ENCODE measurements at regions not wholly inside any gene's neighbourhood (a gene's known extent, or its start where the extent isn't known, plus 50 kb on each side); places are given as distances from the start of the nearest gene placed in this dataset.

DNA sequence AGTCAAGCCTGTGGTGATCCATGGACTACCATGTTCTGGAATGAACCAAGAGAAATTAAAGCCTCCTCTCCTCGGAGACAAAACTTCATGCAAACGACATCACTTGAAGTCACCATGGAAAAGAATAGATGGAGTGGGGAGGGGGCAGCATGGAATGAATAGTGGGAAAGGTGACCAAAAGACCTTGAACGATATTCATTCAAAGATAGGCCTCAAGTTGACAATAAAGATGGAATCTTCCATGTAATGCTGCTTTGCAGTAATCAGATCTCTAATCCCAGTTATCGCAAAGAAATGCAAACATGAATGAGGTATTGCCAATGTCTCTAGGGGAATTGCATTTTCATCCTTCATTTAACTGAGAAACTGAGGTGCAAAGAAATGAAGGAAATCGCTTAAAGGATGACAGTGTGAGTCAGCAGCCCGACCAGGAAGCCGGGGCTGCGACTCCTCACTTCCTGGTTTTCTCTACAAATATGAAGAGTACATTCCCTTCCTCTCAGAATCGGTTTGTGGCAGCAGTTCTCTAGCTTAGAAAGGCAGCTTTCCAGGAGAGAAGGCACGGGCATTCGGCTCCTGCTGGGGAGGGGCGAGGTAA, 65.6 kb upstream of the RREB1 start:
- 52 to 56% (median 54%) methylated on average over 11 to 12 of the region's 12 CpGs for WGBS, 4 donors
- H3K4me3 ChIP-seq, result no peak overlapping the region
- ATAC-seq (peak in 3 of 4 donors; percentile 7 to 29 (median 28)), DNase-seq (peak in 2 of 5 donors; percentile 24 to 69)
- H3K27me3 ChIP-seq, result no peaks in the 10 kb centered on the region
- peaks cover 0 to 30% (median 7%) of the 10 kb centered on the region in 12 donors for H3K4me1 ChIP-seq
- intact Hi-C loops (cut with DNase I), result loop anchor here in 3 of 10 donors (5.0 to 10.0 kb wide), 5 partner anchors 45 to 573 kb away; no protein-coding TSS in a partner anchor
- peak overlapping the region in 10 of 12 donors; percentile 33 to 84 (median 63) for H3K27ac ChIP-seq
- TF ChIP-seq, protein P1, sequence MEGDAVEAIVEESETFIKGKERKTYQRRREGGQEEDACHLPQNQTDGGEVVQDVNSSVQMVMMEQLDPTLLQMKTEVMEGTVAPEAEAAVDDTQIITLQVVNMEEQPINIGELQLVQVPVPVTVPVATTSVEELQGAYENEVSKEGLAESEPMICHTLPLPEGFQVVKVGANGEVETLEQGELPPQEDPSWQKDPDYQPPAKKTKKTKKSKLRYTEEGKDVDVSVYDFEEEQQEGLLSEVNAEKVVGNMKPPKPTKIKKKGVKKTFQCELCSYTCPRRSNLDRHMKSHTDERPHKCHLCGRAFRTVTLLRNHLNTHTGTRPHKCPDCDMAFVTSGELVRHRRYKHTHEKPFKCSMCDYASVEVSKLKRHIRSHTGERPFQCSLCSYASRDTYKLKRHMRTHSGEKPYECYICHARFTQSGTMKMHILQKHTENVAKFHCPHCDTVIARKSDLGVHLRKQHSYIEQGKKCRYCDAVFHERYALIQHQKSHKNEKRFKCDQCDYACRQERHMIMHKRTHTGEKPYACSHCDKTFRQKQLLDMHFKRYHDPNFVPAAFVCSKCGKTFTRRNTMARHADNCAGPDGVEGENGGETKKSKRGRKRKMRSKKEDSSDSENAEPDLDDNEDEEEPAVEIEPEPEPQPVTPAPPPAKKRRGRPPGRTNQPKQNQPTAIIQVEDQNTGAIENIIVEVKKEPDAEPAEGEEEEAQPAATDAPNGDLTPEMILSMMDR (IDR thresholded peaks at IDR 0.05), result no peak
- no peak for TF ChIP-seq POLR2A (IDR thresholded peaks at IDR 0.05)
- no peaks in the 10 kb centered on the region for H3K36me3 ChIP-seq
- H3K9me3 ChIP-seq, result peaks cover 0 to 5% (median 0%) of the 10 kb centered on the region in 12 donors

DNA sequence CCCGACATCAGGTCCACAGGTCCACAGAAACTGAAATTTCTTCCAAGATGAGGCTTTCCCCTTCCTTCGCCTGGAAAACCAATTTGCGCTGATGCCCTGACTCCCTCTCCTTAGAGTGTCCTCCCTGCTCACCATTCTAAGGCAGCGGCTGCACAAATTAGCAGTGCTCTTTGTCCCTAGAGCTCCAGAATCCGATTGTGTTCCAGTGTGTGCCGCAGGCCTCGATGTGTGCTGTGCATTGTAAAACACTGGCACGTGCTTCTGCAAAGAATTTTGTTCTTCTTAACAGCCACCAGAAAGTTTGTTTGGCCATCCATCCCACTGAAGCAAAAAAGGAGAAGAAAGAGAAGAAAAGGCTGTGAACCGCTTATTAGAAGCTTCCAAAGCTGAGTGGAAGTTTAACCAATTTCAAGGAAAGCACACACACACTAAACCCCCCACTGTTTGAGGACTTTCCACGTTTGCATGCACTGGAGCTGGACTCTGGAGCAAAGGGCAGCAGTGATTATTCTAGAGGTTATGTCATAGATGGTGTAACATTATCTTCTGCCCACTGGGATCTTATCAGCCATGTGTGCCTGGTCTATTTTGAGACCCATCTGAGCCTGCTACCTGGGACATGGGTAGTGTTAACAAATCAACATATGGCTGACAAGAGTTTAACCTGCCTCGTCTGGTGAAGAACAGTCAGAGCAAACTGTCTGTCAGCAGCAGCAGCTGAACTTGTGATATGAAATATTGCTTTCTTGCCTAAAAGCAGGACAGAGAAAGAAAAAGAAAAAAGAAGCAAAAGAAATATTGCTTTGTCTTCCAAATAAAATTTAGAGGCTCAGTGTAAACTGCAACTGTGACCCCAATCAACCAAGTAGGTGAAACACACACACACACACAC, 64.9 kb upstream of the RREB1 start:
- Histone ChIP-seq H3K4me3 (no peak overlapping the region), H3K9me3 (no peaks in the 10 kb centered on the region), H3K27ac (peak overlapping the region; percentile 21 to 84 (median 63)), H3K36me3 (no peaks in the 10 kb centered on the region), H3K4me1 (peaks cover 0 to 37% (median 7%) of the 10 kb centered on the region in 12 donors), H3K27me3 (no peaks in the 10 kb centered on the region)
- ATAC-seq (peak; percentile 62 to 91 (median 85)), DNase-seq (no peak)
- 42 to 49% (median 44%) methylated on average over 10 to 11 of the region's 11 CpGs for WGBS, 4 donors
- TF ChIP-seq, protein P1 (IDR thresholded peaks at IDR 0.05), result no peak
- TF ChIP-seq POLR2A (IDR thresholded peaks at IDR 0.05), result no peak
- intact Hi-C loops (cut with DNase I), result loop anchor here in 3 of 10 donors (5.0 to 10.0 kb wide), 5 partner anchors 46 to 572 kb away; no protein-coding TSS in a partner anchor

DNA sequence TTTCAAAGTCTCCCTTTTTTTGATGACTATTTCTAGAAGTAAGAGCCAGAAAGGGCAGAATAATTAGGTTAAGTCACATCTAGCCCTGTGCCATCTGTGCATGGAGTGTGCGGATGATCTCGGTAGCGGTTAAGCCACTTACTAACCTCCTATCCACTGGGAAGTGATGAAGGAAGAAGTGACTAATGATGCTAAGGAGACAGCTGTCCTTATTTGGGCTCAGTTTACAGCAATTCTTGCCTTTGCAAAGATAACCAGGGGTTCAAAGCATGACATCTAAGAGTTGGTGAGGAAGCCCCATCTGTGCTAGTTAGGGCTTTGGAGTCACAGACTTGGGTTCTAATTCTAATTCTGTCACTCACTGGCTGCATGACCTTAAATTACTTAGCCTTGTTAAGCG, 62.4 kb upstream of the RREB1 start:
- intact Hi-C loops (cut with DNase I), result loop anchor here in 4 of 10 donors (5.0 to 10.0 kb wide), 5 partner anchors 51 to 569 kb away; no protein-coding TSS in a partner anchor

More for the DNA sequence above, 62.4 kb upstream of the RREB1 start:
- no peaks in the 10 kb centered on the region for H3K36me3 ChIP-seq
- ATAC-seq (no peak), DNase-seq (no peak)
- peaks cover 0 to 61% (median 7%) of the 10 kb centered on the region in 12 donors for H3K4me1 ChIP-seq
- H3K9me3 ChIP-seq, result no peaks in the 10 kb centered on the region
- H3K27me3 ChIP-seq, result no peaks in the 10 kb centered on the region
- no peak overlapping the region for H3K27ac ChIP-seq
- 93 to 94% (median 94%) methylated on average over 4 of the region's 4 CpGs for WGBS, 4 donors
- TF ChIP-seq, protein P1 (IDR thresholded peaks at IDR 0.05), result no peak
- TF ChIP-seq POLR2A (IDR thresholded peaks at IDR 0.05), result no peak
- H3K4me3 ChIP-seq, result no peak overlapping the region

All from heart left ventricle (tissue), 16 donors.